ENCODE measurements at regions not wholly inside any gene's neighbourhood (a gene's known extent, or its start where the extent isn't known, plus 50 kb on each side); places are given as distances from the start of the nearest gene placed in this dataset.

- no peaks in the 10 kb centered on the region for H3K27me3 Mint-ChIP-seq
- H3K4me3 Mint-ChIP-seq, result no peak overlapping the region
- H3K36me3 Mint-ChIP-seq, result no peaks in the 10 kb centered on the region
- no peak overlapping the region for H3K27ac Mint-ChIP-seq
- DNase-seq (ENCODE audit: extremely low spot score, unreplicated experiment), result no peak
- H3K4me1 Mint-ChIP-seq (ENCODE audit: unreplicated experiment), result no peaks in the 10 kb centered on the region
- no peaks in the 10 kb centered on the region for H3K9me3 Mint-ChIP-seq
- TF ChIP-seq, protein P1, sequence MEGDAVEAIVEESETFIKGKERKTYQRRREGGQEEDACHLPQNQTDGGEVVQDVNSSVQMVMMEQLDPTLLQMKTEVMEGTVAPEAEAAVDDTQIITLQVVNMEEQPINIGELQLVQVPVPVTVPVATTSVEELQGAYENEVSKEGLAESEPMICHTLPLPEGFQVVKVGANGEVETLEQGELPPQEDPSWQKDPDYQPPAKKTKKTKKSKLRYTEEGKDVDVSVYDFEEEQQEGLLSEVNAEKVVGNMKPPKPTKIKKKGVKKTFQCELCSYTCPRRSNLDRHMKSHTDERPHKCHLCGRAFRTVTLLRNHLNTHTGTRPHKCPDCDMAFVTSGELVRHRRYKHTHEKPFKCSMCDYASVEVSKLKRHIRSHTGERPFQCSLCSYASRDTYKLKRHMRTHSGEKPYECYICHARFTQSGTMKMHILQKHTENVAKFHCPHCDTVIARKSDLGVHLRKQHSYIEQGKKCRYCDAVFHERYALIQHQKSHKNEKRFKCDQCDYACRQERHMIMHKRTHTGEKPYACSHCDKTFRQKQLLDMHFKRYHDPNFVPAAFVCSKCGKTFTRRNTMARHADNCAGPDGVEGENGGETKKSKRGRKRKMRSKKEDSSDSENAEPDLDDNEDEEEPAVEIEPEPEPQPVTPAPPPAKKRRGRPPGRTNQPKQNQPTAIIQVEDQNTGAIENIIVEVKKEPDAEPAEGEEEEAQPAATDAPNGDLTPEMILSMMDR (conservative IDR thresholded peaks at IDR 0.05), result no peak
Observed at GRCh38 chr10:90403211-90404000, 454.4 kb downstream of the HTR7 start.

- H3K27ac Mint-ChIP-seq, result no peak overlapping the region
- no peak for DNase-seq (ENCODE audit: extremely low spot score, unreplicated experiment)
Observed at GRCh38 chr10:90407131-90407530, 450.7 kb downstream of the HTR7 start.

DNA sequence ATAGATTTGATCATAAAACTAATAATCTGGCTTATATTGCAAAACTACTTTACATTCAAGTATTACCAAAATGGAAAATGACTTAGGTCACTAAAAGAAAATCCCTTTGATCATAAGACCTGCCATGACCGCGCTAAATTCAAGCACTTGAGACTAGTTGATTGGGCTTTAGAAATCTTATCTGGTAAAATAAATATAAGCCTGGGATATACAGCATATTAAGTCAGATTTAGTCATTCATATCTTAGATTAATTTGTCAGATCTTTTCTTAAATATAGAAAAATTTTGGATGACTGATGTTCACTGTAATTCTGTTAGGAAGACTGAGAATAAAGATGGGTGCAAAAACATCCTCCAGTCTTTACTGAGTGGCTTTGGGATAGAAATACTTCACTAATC, 450.0 kb downstream of the HTR7 start:
- TF ChIP-seq, protein P1 (conservative IDR thresholded peaks at IDR 0.05), result no peak
- no peak for DNase-seq (ENCODE audit: extremely low spot score, unreplicated experiment)

More at GRCh38 chr10:90407131-90407530, 450.7 kb downstream of the HTR7 start:
- Mint-ChIP-seq H3K9me3 (no peaks in the 10 kb centered on the region), H3K4me1 (ENCODE audit: unreplicated experiment) (no peaks in the 10 kb centered on the region), H3K36me3 (no peaks in the 10 kb centered on the region), H3K4me3 (no peak overlapping the region), H3K27me3 (no peaks in the 10 kb centered on the region)
- TF ChIP-seq, protein P1 (conservative IDR thresholded peaks at IDR 0.05), result no peak

GRCh38 chr10:90412582-90412981, 445.3 kb downstream of the HTR7 start:
- no peak overlapping the region for H3K27ac Mint-ChIP-seq
- DNase-seq (ENCODE audit: extremely low spot score, unreplicated experiment), result no peak

More for the DNA sequence above, 450.0 kb downstream of the HTR7 start:
- no peaks in the 10 kb centered on the region for H3K9me3 Mint-ChIP-seq
- no peak overlapping the region for H3K27ac Mint-ChIP-seq
- H3K27me3 Mint-ChIP-seq, result no peaks in the 10 kb centered on the region
- no peaks in the 10 kb centered on the region for H3K4me1 Mint-ChIP-seq (ENCODE audit: unreplicated experiment)
- no peak overlapping the region for H3K4me3 Mint-ChIP-seq
- H3K36me3 Mint-ChIP-seq, result no peaks in the 10 kb centered on the region

GRCh38 chr10:90413196-90413595, 444.6 kb downstream of the HTR7 start:
- Mint-ChIP-seq H3K4me1 (ENCODE audit: unreplicated experiment) (no peaks in the 10 kb centered on the region), H3K27me3 (no peaks in the 10 kb centered on the region), H3K36me3 (no peaks in the 10 kb centered on the region), H3K27ac (no peak overlapping the region), H3K9me3 (no peaks in the 10 kb centered on the region), H3K4me3 (no peak overlapping the region)
- TF ChIP-seq, protein P1 (conservative IDR thresholded peaks at IDR 0.05), result no peak
- DNase-seq (ENCODE audit: extremely low spot score, unreplicated experiment), result no peak

More at GRCh38 chr10:90412582-90412981, 445.3 kb downstream of the HTR7 start:
- Mint-ChIP-seq H3K4me3 (no peak overlapping the region), H3K4me1 (ENCODE audit: unreplicated experiment) (no peaks in the 10 kb centered on the region), H3K36me3 (no peaks in the 10 kb centered on the region), H3K9me3 (no peaks in the 10 kb centered on the region), H3K27me3 (no peaks in the 10 kb centered on the region)
- TF ChIP-seq, protein P1 (conservative IDR thresholded peaks at IDR 0.05), result no peak

Measured in type B pancreatic cell (in vitro differentiated cells).